ENCODE measurements at regions not wholly inside any gene's neighbourhood (a gene's known extent, or its start where the extent isn't known, plus 50 kb on each side); places are given as distances from the start of the nearest gene placed in this dataset.

DNA sequence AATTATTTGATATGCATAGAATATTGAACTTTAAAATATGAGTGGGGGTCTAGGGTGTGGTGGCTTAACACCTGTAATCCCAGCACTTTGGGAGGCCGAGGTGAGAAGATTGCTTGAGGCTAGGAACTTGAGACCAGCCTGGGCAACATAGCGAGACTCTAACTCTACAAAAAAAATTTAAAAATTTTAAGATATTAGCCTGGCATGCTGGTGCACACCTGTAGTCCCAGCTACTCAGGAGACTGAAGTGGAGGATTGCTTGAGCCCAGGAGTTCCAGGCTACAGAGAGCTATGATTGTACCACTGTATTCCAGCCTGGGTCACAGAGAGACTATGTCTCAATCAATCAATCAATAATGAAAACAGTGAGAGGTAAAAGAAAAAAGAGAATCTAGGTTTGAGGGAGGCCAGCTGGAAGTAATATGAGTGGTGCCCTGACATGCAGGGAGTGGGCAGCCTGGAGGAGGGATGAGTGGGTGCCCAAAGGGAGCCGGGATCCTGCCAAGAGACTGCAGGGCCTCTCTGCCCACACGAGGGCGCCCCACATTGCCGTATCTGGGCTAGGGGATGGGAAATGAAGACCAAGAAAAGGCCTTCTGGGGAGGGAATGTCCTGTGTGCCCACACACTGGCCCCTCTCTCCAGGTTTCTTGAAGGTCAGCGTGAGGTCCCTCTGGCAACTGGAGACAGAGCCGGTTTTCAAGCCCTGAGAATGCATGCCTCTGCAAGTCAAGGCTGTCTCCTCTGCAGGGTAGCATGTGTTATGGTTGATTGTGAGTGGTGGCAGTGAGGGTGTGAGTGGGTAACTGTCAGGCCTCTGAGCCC is 93.9 kb upstream of the PPM1J start:
- Mint-ChIP-seq H3K27me3 (ENCODE audit: low read depth) (no peaks in the 10 kb centered on the region), H3K27ac (peak overlapping the region; percentile 45), H3K4me3 (peak overlapping the region; percentile 48), H3K9me3 (no peaks in the 10 kb centered on the region), H3K36me3 (no peaks in the 10 kb centered on the region; the same call in none of the 2 replicates), H3K4me1 (peaks cover 89% of the 10 kb centered on the region)
- CTCF ChIA-PET = interaction anchor here (0.7 to 13.7 kb wide), 13 partner anchors 9 to 264 kb away, joined by 3 to 373 read pairs (median 4); partner anchors contain the start of genes LRIG2 and PPM1J
- DNase-seq (ENCODE audit: low spot score) (peak; percentile 91), ATAC-seq (peak; percentile 84)
- TF ChIP-seq CREB1 (CRISPR knock-in tag; IDR thresholded peaks at IDR 0.05) (peak; percentile 62; the same call in 1 of the 2 replicates), ZNF281 (CRISPR knock-in tag; IDR thresholded peaks at IDR 0.05) (peak; percentile 44; the same call in 1 of the 2 replicates), NR2C2 (CRISPR knock-in tag; IDR thresholded peaks at IDR 0.05) (no peak), ZNF423 (CRISPR knock-in tag; IDR thresholded peaks at IDR 0.05) (peak; percentile 45; the same call in 1 of the 2 replicates), TEAD1 (CRISPR knock-in tag; IDR thresholded peaks at IDR 0.05) (peak; percentile 36; the same call in 1 of the 2 replicates), NFYB (CRISPR knock-in tag; conservative IDR thresholded peaks at IDR 0.05; ENCODE audit: low read depth) (no peak), ZNF532 (CRISPR knock-in tag; IDR thresholded peaks at IDR 0.05; ENCODE audit: borderline replicate concordance) (0 out of 2 replicates have a peak, but pooled peaks have one; percentile 69), ZBTB43 (CRISPR knock-in tag; IDR thresholded peaks at IDR 0.05) (no peak)
- TF ChIP-seq, protein P1, sequence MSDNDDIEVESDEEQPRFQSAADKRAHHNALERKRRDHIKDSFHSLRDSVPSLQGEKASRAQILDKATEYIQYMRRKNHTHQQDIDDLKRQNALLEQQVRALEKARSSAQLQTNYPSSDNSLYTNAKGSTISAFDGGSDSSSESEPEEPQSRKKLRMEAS (CRISPR knock-in tag; IDR thresholded peaks at IDR 0.05) = peak; percentile 62; the same call in 1 of the 2 replicates
- TF ChIP-seq, protein P2, sequence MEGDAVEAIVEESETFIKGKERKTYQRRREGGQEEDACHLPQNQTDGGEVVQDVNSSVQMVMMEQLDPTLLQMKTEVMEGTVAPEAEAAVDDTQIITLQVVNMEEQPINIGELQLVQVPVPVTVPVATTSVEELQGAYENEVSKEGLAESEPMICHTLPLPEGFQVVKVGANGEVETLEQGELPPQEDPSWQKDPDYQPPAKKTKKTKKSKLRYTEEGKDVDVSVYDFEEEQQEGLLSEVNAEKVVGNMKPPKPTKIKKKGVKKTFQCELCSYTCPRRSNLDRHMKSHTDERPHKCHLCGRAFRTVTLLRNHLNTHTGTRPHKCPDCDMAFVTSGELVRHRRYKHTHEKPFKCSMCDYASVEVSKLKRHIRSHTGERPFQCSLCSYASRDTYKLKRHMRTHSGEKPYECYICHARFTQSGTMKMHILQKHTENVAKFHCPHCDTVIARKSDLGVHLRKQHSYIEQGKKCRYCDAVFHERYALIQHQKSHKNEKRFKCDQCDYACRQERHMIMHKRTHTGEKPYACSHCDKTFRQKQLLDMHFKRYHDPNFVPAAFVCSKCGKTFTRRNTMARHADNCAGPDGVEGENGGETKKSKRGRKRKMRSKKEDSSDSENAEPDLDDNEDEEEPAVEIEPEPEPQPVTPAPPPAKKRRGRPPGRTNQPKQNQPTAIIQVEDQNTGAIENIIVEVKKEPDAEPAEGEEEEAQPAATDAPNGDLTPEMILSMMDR (IDR thresholded peaks at IDR 0.05) = peak; percentile 66
- TF ChIP-seq, protein P3, sequence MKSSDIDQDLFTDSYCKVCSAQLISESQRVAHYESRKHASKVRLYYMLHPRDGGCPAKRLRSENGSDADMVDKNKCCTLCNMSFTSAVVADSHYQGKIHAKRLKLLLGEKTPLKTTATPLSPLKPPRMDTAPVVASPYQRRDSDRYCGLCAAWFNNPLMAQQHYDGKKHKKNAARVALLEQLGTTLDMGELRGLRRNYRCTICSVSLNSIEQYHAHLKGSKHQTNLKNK (CRISPR knock-in tag; IDR thresholded peaks at IDR 0.05) = no peak
- POLR2A ChIA-PET = no interaction called here

GRCh38 chr1:112807999-112808398 is 92.9 kb upstream of the PPM1J start:
- Mint-ChIP-seq H3K4me1 (peaks cover 87% of the 10 kb centered on the region), H3K4me3 (no peak overlapping the region), H3K36me3 (no peaks in the 10 kb centered on the region; the same call in 1 of the 2 replicates), H3K9me3 (no peaks in the 10 kb centered on the region), H3K27ac (no peak overlapping the region), H3K27me3 (ENCODE audit: low read depth) (peaks cover 4% of the 10 kb centered on the region)
- POLR2A ChIA-PET = interaction anchor here (0.9 kb wide), 1 partner anchor 235 kb away, joined by 4 read pairs; no protein-coding TSS in a partner anchor
- ATAC-seq = no peak
- TF ChIP-seq JUN (CRISPR knock-in tag; IDR thresholded peaks at IDR 0.05) (no peak), ZSCAN18 (CRISPR knock-in tag; IDR thresholded peaks at IDR 0.05) (no peak), NR1H2 (CRISPR knock-in tag; IDR thresholded peaks at IDR 0.05) (no peak), CREB1 (CRISPR knock-in tag; IDR thresholded peaks at IDR 0.05) (no peak), ZNF281 (CRISPR knock-in tag; IDR thresholded peaks at IDR 0.05) (no peak), NFE2L1 (CRISPR knock-in tag; IDR thresholded peaks at IDR 0.05) (no peak)
- DNase-seq (ENCODE audit: low spot score) = no peak
- CTCF ChIA-PET = interaction anchor here (0.7 to 13.7 kb wide), 4 partner anchors 12 to 265 kb away, joined by 3 to 373 read pairs (median 34); partner anchors contain the start of genes LRIG2 and PPM1J

All from WTC11 (cell line).